ENCODE measurements at regions not wholly inside any gene's neighbourhood (a gene's known extent, or its start where the extent isn't known, plus 50 kb on each side); places are given as distances from the start of the nearest gene placed in this dataset.
A peak's percentile ranks its signal among the peaks of the same experiment; 100 is the strongest.

DNA sequence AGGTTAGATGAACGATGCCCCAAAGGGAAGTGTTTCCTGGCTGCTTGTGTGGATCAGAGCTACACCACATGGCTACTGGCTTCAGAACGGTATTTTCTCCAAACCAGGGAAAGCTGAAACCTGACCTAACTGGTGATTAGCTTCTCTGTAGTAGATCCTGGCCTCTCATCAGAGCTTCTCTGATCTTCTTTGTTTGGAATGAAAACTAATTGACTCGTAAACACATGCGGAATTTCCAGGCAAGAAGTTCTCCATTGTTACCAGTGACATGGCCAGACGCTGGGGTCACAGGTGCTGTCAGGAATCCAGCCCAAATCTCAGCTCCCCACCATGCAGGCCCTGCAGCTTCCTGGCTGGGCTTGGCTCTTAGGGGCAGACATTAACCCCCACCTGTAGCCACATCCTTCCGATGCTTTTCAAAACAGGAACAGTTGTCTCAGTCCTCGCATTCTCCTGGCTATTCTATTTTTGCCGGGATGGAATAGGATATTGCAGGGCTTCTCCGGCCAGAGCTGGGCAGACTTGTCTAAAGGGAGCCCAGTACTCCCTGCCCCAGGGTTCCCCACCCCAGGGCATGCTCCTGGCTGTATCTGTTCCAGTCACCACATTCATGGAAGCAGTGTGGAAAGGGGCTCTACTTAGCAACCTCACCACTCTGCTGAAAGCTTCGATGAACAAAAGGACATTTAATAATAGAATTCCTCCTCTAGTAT lies 305.4 kb upstream of the F9 start (continued):
- TF ChIP-seq, protein P1, sequence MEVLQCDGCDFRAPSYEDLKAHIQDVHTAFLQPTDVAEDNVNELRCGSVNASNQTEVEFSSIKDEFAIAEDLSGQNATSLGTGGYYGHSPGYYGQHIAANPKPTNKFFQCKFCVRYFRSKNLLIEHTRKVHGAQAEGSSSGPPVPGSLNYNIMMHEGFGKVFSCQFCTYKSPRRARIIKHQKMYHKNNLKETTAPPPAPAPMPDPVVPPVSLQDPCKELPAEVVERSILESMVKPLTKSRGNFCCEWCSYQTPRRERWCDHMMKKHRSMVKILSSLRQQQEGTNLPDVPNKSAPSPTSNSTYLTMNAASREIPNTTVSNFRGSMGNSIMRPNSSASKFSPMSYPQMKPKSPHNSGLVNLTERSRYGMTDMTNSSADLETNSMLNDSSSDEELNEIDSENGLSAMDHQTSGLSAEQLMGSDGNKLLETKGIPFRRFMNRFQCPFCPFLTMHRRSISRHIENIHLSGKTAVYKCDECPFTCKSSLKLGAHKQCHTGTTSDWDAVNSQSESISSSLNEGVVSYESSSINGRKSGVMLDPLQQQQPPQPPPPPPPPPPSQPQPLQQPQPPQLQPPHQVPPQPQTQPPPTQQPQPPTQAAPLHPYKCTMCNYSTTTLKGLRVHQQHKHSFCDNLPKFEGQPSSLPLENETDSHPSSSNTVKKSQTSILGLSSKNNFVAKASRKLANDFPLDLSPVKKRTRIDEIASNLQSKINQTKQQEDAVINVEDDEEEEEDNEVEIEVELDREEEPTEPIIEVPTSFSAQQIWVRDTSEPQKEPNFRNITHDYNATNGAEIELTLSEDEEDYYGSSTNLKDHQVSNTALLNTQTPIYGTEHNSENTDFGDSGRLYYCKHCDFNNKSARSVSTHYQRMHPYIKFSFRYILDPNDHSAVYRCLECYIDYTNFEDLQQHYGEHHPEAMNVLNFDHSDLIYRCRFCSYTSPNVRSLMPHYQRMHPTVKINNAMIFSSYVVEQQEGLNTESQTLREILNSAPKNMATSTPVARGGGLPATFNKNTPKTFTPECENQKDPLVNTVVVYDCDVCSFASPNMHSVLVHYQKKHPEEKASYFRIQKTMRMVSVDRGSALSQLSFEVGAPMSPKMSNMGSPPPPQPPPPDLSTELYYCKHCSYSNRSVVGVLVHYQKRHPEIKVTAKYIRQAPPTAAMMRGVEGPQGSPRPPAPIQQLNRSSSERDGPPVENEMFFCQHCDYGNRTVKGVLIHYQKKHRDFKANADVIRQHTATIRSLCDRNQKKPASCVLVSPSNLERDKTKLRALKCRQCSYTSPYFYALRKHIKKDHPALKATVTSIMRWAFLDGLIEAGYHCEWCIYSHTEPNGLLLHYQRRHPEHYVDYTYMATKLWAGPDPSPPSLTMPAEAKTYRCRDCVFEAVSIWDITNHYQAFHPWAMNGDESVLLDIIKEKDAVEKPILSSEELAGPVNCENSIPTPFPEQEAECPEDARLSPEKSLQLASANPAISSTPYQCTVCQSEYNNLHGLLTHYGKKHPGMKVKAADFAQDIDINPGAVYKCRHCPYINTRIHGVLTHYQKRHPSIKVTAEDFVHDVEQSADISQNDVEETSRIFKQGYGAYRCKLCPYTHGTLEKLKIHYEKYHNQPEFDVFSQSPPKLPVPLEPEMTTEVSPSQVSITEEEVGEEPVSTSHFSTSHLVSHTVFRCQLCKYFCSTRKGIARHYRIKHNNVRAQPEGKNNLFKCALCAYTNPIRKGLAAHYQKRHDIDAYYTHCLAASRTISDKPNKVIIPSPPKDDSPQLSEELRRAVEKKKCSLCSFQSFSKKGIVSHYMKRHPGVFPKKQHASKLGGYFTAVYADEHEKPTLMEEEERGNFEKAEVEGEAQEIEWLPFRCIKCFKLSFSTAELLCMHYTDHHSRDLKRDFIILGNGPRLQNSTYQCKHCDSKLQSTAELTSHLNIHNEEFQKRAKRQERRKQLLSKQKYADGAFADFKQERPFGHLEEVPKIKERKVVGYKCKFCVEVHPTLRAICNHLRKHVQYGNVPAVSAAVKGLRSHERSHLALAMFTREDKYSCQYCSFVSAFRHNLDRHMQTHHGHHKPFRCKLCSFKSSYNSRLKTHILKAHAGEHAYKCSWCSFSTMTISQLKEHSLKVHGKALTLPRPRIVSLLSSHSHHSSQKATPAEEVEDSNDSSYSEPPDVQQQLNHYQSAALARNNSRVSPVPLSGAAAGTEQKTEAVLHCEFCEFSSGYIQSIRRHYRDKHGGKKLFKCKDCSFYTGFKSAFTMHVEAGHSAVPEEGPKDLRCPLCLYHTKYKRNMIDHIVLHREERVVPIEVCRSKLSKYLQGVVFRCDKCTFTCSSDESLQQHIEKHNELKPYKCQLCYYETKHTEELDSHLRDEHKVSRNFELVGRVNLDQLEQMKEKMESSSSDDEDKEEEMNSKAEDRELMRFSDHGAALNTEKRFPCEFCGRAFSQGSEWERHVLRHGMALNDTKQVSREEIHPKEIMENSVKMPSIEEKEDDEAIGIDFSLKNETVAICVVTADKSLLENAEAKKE (CRISPR knock-in tag; IDR thresholded peaks at IDR 0.05) = peak; percentile 52
- TF ChIP-seq ZNF114 (CRISPR knock-in tag; IDR thresholded peaks at IDR 0.05) (no peak), STAT1 (IDR thresholded peaks at IDR 0.05; ENCODE audit: unreplicated experiment) (no peak), POLR2AphosphoS5 (IDR thresholded peaks at IDR 0.05; ENCODE audit: low read depth) (no peak), EZH2 (IDR thresholded peaks at IDR 0.05; ENCODE audit: low read depth, unreplicated experiment) (no peak), NANOG (IDR thresholded peaks at IDR 0.05; ENCODE audit: borderline replicate concordance) (peak; percentile 89)
- TF ChIP-seq, protein P2, sequence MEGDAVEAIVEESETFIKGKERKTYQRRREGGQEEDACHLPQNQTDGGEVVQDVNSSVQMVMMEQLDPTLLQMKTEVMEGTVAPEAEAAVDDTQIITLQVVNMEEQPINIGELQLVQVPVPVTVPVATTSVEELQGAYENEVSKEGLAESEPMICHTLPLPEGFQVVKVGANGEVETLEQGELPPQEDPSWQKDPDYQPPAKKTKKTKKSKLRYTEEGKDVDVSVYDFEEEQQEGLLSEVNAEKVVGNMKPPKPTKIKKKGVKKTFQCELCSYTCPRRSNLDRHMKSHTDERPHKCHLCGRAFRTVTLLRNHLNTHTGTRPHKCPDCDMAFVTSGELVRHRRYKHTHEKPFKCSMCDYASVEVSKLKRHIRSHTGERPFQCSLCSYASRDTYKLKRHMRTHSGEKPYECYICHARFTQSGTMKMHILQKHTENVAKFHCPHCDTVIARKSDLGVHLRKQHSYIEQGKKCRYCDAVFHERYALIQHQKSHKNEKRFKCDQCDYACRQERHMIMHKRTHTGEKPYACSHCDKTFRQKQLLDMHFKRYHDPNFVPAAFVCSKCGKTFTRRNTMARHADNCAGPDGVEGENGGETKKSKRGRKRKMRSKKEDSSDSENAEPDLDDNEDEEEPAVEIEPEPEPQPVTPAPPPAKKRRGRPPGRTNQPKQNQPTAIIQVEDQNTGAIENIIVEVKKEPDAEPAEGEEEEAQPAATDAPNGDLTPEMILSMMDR (conservative IDR thresholded peaks at IDR 0.05; ENCODE audit: low read depth in 2 of 2) = no peak
- TF ChIP-seq, protein P3, sequence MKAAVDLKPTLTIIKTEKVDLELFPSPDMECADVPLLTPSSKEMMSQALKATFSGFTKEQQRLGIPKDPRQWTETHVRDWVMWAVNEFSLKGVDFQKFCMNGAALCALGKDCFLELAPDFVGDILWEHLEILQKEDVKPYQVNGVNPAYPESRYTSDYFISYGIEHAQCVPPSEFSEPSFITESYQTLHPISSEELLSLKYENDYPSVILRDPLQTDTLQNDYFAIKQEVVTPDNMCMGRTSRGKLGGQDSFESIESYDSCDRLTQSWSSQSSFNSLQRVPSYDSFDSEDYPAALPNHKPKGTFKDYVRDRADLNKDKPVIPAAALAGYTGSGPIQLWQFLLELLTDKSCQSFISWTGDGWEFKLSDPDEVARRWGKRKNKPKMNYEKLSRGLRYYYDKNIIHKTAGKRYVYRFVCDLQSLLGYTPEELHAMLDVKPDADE (IDR thresholded peaks at IDR 0.05) = no peak
